ENCODE measurements at regions not wholly inside any gene's neighbourhood (a gene's known extent, or its start where the extent isn't known, plus 50 kb on each side); places are given as distances from the start of the nearest gene placed in this dataset.
"Not testable (repeated sequence)": the region's sequence is repeated elsewhere in the genome, so short reads cannot be mapped to it uniquely, and the experiment has no call there.

DNA sequence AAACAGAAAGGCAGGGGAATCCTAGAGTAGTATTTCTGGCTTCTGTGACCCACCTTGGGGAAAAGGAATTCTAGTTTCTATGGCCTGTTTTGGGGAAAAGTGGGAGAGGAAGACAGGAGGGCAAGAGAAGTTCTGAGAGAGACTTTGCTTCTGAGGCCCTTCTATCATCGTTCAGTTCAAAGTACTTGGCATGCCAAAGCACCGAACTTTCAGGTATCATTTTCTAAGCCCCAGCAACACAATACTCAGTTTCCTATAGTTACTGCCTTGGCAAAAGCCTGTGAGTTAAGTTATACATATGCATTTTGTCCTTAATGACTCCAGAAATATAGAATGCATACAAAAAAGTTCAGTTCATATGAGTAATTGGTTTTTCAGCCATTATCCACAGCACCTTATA lies 74.1 kb upstream of the CHD2 start:
- DNase-seq (ENCODE audit: low spot score), result no peak

GRCh38 chr15:92827991-92828390 lies 72.1 kb upstream of the CHD2 start:
- not testable (repeated sequence) for DNase-seq (ENCODE audit: low spot score)

- DNase-seq (ENCODE audit: low spot score), result no peak
Measured at GRCh38 chr15:92829875-92830274, 70.2 kb upstream of the CHD2 start.

DNA sequence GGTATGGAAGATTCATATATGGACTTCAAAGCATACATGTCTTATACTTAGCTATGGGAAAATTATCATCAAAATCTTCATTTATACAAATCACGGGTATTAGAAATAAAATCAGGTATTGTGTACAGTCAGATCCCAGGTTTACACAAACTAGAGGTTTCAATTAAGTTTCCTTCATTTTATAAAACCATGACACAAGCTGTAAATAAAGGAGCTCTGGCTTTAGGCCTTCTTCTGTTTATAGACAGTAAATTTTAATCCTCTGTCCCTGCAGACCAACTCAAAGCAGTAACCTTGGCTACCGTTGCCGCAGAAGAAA lies 68.8 kb upstream of the CHD2 start:
- no peak for DNase-seq (ENCODE audit: low spot score)

- DNase-seq (ENCODE audit: low spot score), result peak; percentile 85
Measured at GRCh38 chr15:92831655-92832328, 68.3 kb upstream of the CHD2 start.

- DNase-seq (ENCODE audit: low spot score), result no peak
Measured at GRCh38 chr15:92833106-92833433, 67.1 kb upstream of the CHD2 start.

DNA sequence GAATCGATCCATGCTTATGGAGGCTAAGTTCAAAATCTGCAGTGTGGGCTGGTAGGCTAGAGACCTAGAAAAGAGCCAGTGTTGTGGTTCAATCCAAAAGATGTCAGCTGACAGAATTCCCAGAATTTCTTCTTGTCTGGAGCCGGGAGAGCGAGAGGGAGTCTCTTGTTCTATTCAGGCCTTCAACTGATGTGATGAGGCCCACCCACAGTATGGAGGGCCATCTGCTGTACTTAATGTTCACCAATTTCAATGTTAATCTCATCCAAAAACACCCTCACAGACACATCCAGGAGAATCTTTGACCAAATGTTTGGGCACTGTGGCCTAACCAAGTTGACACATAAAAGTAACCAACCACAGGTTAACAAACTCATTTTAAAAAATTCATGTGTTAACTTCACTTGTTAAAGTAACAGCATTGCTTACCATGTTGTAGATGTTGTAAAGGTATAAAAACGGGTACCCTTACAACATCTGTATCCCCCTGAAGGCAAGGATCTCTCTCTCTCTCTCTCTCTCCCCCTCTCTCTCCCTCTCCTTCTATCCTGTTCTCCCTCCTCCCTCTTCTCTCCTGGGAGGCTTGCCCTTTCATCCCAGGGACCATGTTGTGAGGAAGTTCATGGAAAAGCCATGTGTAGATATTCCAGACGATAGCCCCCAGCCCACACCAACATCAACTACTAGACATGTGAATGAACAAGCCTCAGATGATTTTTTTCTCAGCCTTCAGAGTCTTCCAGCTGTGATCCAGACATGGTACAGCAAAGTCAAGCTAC lies 66.4 kb upstream of the CHD2 start:
- DNase-seq (ENCODE audit: low spot score), result no peak

- DNase-seq (ENCODE audit: low spot score), result no peak
Measured at GRCh38 chr15:92839696-92840095, 60.4 kb upstream of the CHD2 start.

GRCh38 chr15:92840149-92840548 lies 60.0 kb upstream of the CHD2 start:
- no peak for DNase-seq (ENCODE audit: low spot score)

- DNase-seq (ENCODE audit: low spot score), result no peak
Measured at GRCh38 chr15:92843326-92843725, 56.8 kb upstream of the CHD2 start.

GRCh38 chr15:92843814-92844213 lies 56.3 kb upstream of the CHD2 start:
- DNase-seq (ENCODE audit: low spot score), result no peak

DNA sequence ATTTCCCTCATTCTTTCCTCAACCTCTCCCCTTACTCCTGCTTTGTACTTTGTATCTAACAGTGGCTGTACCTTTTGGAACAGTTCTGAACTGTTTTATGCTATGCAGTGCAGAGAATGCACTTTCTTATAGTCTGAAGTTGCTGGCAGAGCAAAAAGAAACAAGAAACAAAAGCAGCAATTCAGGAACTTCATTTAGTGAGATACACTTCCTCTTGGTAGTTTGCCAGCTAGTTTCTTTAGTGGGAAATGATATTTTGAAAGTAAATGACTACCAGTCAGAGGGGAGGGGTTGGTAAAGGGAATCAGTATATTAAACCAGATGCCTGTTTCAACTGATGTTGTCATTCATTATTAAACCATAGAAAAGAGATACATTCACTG lies 55.0 kb upstream of the CHD2 start:
- no peak for DNase-seq (ENCODE audit: low spot score)

DNA sequence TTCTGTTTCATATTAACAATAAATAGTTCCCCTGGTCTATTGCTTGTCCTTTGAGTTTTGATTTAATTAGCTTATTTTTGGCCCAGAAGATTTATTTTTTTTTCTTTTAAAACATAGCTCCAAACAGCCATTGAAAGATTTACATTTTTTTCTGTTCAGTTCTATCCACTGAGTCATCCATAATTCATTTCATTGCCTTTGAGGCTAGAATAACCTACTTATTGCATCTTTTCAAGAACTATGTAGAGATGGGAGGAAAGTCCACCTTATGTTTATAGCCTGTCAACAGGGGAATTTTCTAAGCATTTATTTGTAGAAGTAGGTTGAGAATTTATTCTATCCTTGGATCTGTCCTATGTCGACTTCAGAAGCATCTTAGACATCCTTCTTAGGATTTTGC lies 53.4 kb upstream of the CHD2 start:
- DNase-seq (ENCODE audit: low spot score), result no peak

GRCh38 chr15:92847841-92848240 lies 52.3 kb upstream of the CHD2 start:
- DNase-seq (ENCODE audit: low spot score), result no peak

GRCh38 chr15:92848464-92848851 lies 51.7 kb upstream of the CHD2 start:
- DNase-seq (ENCODE audit: low spot score), result no peak

DNA sequence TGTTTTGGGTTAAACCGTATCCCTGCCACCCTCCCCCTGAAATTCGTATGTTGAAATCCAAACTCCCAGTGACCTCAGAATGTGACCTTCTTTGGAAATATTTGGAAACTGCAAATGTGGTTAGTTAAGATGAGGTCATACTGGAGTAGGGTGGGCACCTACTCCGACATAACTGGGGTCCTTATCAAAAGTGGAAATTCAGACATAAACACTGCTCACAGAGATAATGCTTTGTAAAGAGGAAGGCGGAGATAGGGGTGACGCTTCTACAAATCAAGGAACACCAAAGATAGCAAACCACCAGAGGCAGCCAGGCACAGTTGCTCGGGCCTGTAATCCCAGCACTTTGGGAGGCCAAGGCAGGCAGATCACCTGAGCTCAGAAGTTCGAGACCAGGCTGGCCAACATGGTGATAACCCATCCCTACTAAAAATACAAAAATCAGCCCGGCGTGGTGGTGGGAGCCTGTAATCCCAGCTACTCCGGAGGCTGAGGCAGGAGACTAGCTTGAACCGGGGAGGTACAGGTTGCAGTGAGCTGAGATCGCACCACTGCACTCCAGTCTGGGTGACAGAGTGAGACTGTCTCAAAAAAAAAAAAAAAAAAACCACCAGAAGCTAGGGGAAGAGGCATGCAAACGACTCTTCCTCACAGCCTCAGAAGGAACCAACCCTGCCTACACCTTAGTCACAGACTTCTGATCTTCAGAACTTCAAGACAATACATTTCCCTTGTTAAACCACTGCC lies 51.1 kb upstream of the CHD2 start:
- DNase-seq (ENCODE audit: low spot score), result no peak

GRCh38 chr15:92850218-92850617 lies 49.9 kb upstream of the CHD2 start:
- DNase-seq (ENCODE audit: low spot score), result not testable (repeated sequence)
